H7 (cell line): ENCODE measurements at regions not wholly inside any gene's neighbourhood (a gene's known extent, or its start where the extent isn't known, plus 50 kb on each side); places are given as distances from the start of the nearest gene placed in this dataset.
A peak's percentile ranks its signal among the peaks of the same experiment; 100 is the strongest.
"Not testable (repeated sequence)": the region's sequence is repeated elsewhere in the genome, so short reads cannot be mapped to it uniquely, and the experiment has no call there.

ENCODE experiments used
- DNase-seq: peaks from one replicate; pipeline ENCODE4 v3.0.0; 2012
- H3K27me3 ChIP-seq: 2 replicates; pipeline ENCODE4 v1.6.0; 2011; ENCODE audit warnings: mild to moderate bottlenecking, low read length; ENCODE audit not compliant: control insufficient read depth, insufficient read depth
- H3K36me3 ChIP-seq: replicated peaks from 2 replicates; pipeline ENCODE4 v1.5.1; 2011; ENCODE audit warnings: low read length; ENCODE audit not compliant: control insufficient read depth, insufficient read depth
- H3K4me3 ChIP-seq: 2 replicates; pipeline ENCODE4 v1.5.1; 2011; ENCODE audit warnings: low read depth, mild to moderate bottlenecking, control low read depth, low read length, moderate library complexity; ENCODE audit not compliant: insufficient read depth

GRCh38 chr13:111620586-111620985 lies 300.1 kb downstream of the TEX29 start:
- H3K27me3 ChIP-seq, result no peaks in the 10 kb centered on the region
- no peak overlapping the region for H3K4me3 ChIP-seq
- no peaks in the 10 kb centered on the region for H3K36me3 ChIP-seq
- no peak for DNase-seq

GRCh38 chr13:111621164-111621563 lies 300.7 kb downstream of the TEX29 start:
- H3K36me3 ChIP-seq, result no peaks in the 10 kb centered on the region
- no peak overlapping the region for H3K4me3 ChIP-seq
- no peak for DNase-seq
- no peaks in the 10 kb centered on the region for H3K27me3 ChIP-seq

GRCh38 chr13:111622051-111622531 lies 301.6 kb downstream of the TEX29 start:
- peak; percentile 52 for DNase-seq
- Histone ChIP-seq H3K4me3 (no peak overlapping the region), H3K27me3 (no peaks in the 10 kb centered on the region)

GRCh38 chr13:111623208-111623607 lies 302.8 kb downstream of the TEX29 start:
- no peak for DNase-seq
- Histone ChIP-seq H3K4me3 (no peak overlapping the region), H3K36me3 (no peaks in the 10 kb centered on the region), H3K27me3 (no peaks in the 10 kb centered on the region)

More at GRCh38 chr13:111622051-111622531, 301.6 kb downstream of the TEX29 start:
- no peaks in the 10 kb centered on the region for H3K36me3 ChIP-seq

GRCh38 chr13:111623743-111624505 lies 303.5 kb downstream of the TEX29 start:
- no peaks in the 10 kb centered on the region for H3K27me3 ChIP-seq
- H3K36me3 ChIP-seq, result no peaks in the 10 kb centered on the region
- DNase-seq, result no peak
- H3K4me3 ChIP-seq, result no peak overlapping the region

- no peak for DNase-seq
- Histone ChIP-seq H3K4me3 (no peak overlapping the region), H3K36me3 (no peaks in the 10 kb centered on the region), H3K27me3 (no peaks in the 10 kb centered on the region)
These were observed 305.3 kb downstream of the TEX29 start for GRCh38 chr13:111625526-111626315.

- DNase-seq, result no peak
- no peak overlapping the region for H3K4me3 ChIP-seq
- no peaks in the 10 kb centered on the region for H3K27me3 ChIP-seq
These were observed 306.2 kb downstream of the TEX29 start for GRCh38 chr13:111626371-111627305.

GRCh38 chr13:111627596-111627995 lies 307.2 kb downstream of the TEX29 start:
- Histone ChIP-seq H3K36me3 (no peaks in the 10 kb centered on the region), H3K27me3 (no peaks in the 10 kb centered on the region), H3K4me3 (no peak overlapping the region)
- no peak for DNase-seq

More at GRCh38 chr13:111626371-111627305, 306.2 kb downstream of the TEX29 start:
- H3K36me3 ChIP-seq, result no peaks in the 10 kb centered on the region

- Histone ChIP-seq H3K27me3 (no peaks in the 10 kb centered on the region), H3K4me3 (no peak overlapping the region), H3K36me3 (no peaks in the 10 kb centered on the region)
- DNase-seq, result no peak
These were observed 308.6 kb downstream of the TEX29 start for GRCh38 chr13:111629016-111629415.

- no peaks in the 10 kb centered on the region for H3K36me3 ChIP-seq
- H3K27me3 ChIP-seq, result no peaks in the 10 kb centered on the region
- no peak overlapping the region for H3K4me3 ChIP-seq
- DNase-seq, result no peak
These were observed 309.0 kb downstream of the TEX29 start for GRCh38 chr13:111629457-111629856.

- no peak overlapping the region for H3K4me3 ChIP-seq
- H3K36me3 ChIP-seq, result no peaks in the 10 kb centered on the region
- DNase-seq, result no peak
- no peaks in the 10 kb centered on the region for H3K27me3 ChIP-seq
These were observed 309.5 kb downstream of the TEX29 start for GRCh38 chr13:111629926-111630325.

GRCh38 chr13:111630406-111630805 lies 310.0 kb downstream of the TEX29 start:
- Histone ChIP-seq H3K4me3 (no peak overlapping the region), H3K36me3 (no peaks in the 10 kb centered on the region), H3K27me3 (no peaks in the 10 kb centered on the region; the same call in 1 of the 2 replicates)
- peak; percentile 79 for DNase-seq

GRCh38 chr13:111631271-111631670 lies 310.8 kb downstream of the TEX29 start:
- not testable (repeated sequence) for DNase-seq, H3K4me3 ChIP-seq, H3K36me3 ChIP-seq, H3K27me3 ChIP-seq

GRCh38 chr13:111632906-111633305 lies 312.5 kb downstream of the TEX29 start:
- no peaks in the 10 kb centered on the region for H3K36me3 ChIP-seq
- peak; percentile 84 for DNase-seq

More at GRCh38 chr13:111632906-111633305, 312.5 kb downstream of the TEX29 start:
- Histone ChIP-seq H3K27me3 (no peaks in the 10 kb centered on the region; the same call in 1 of the 2 replicates), H3K4me3 (no peak overlapping the region)
